Heart left ventricle (tissue), 13 donors: ENCODE measurements at regions not wholly inside any gene's neighbourhood (a gene's known extent, or its start where the extent isn't known, plus 50 kb on each side); places are given as distances from the start of the nearest gene placed in this dataset.

Source experiments
- CTCF ChIP-seq, 12 donors: fragments of 200-600 bp; sonication (generic) in 4 of 12; IDR thresholded peaks; one replicate each; pipeline versions ENCODE4 v1.5.0 to v1.8.0; 2018 to 2022; ENCODE audit warnings: antibody characterized with exemption in 12 of 12, mild to moderate bottlenecking in 5 of 12
- POLR2A ChIP-seq, 2 donors: fragments of 450-650 bp; IDR thresholded peaks; one replicate each; pipeline ENCODE4 v1.6.1; 2017; ENCODE audit warnings: antibody characterized with exemption in 2 of 2, mild to moderate bottlenecking in 2 of 2, moderate library complexity in 2 of 2
- donor health status: ischemic (EF 13 %, LVEDD 7.1; RV severe dilation, severe dysfunction).
- donor health status: DM: no; HTN: yes; CAD: no.
- donor health status: DM: no; HTN: no; CAD: no.
- donor health status: ischemic (EF 25% LVEDD 6.9; RV normal size, moderate dysfunction).
- donor health status: ischemic (EF 25% LVEDD 5.7; RV mildly dilated, moderate dysfunction).
- donor health status: ischemic (EF 35%, LVEDD 5.7; RV mildly dilated, moderate dysfunction).
- donor health status: nonischemic (EF 11% LVEDD 7.7; RV severe dilation, severe dysfunction).
- donor health status: DM: yes; HTN: yes; CAD: no.
- donor health status: PGD.
- donor health status: ischemic (EF 29% LVEDD 5.4; RV normal size, mild dysfunction).
- donor health status: nonischemic (EF 23%, LVEDD 6.1; RV moderate dilation, normal function).

GRCh38 chr3:67704322-67704721 lies 49.9 kb upstream of the SUCLG2 start:
- TF ChIP-seq CTCF (IDR thresholded peaks at IDR 0.05) (no peak), POLR2A (IDR thresholded peaks at IDR 0.05) (no peak)
